ENCODE measurements at regions not wholly inside any gene's neighbourhood (a gene's known extent, or its start where the extent isn't known, plus 50 kb on each side); places are given as distances from the start of the nearest gene placed in this dataset.

GRCh38 chr4:126820631-126821030 lies 812.1 kb upstream of the INTU start:
- TF ChIP-seq CTCF (IDR thresholded peaks at IDR 0.05) (no peak), EZH2 (IDR thresholded peaks at IDR 0.05; ENCODE audit: borderline replicate concordance, insufficient read depth, low read depth, low read length, poor library complexity, severe bottlenecking) (no peak)

Data from B cell (primary cell).